ENCODE measurements at regions not wholly inside any gene's neighbourhood (a gene's known extent, or its start where the extent isn't known, plus 50 kb on each side); places are given as distances from the start of the nearest gene placed in this dataset.

- no peak for TF ChIP-seq CTCF (IDR thresholded peaks at IDR 0.05)
- TF ChIP-seq POLR2A (IDR thresholded peaks at IDR 0.05) = no peak
- TF ChIP-seq POLR2AphosphoS5 (IDR thresholded peaks at IDR 0.05) = no peak
- no peak for TF ChIP-seq EP300 (IDR thresholded peaks at IDR 0.05)
These were observed 67.3 kb upstream of the RXRA start for GRCh38 chr9:134258828-134259546.

Data from sigmoid colon (tissue), 4 donors.